ENCODE measurements at regions not wholly inside any gene's neighbourhood (a gene's known extent, or its start where the extent isn't known, plus 50 kb on each side); places are given as distances from the start of the nearest gene placed in this dataset.

DNA sequence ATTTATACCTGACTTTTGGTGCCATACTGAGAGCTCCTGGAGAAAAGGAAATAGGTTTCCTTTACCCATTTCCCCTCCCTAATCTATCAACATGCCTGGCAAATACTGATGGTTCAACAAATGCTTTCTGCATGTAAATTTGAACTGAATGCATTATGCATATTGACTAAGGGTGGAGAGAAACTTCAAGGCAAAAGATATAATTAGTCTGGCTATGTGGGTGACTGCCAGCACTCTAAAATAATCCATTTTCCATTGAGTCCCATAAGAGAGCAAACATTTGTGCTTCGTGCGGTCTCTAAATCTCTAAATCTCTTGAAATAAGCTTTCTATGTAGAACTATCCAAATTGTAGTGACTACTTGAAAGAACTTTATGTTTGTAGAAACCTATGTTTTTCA lies 451.3 kb upstream of the LMCD1 start:
- TF ChIP-seq CTCF (IDR thresholded peaks at IDR 0.05; ENCODE audit: poor library complexity) (no peak), EZH2 (IDR thresholded peaks at IDR 0.05; ENCODE audit: borderline replicate concordance) (no peak)
